Sigmoid colon (tissue), 4 donors: ENCODE measurements at regions not wholly inside any gene's neighbourhood (a gene's known extent, or its start where the extent isn't known, plus 50 kb on each side); places are given as distances from the start of the nearest gene placed in this dataset.

ENCODE experiments used
- CTCF ChIP-seq, 4 experiments: fragments of 450-650 bp in 3 of 4; fragments of 200-600 bp in 1 of 4; IDR thresholded peaks; one replicate each; pipeline ENCODE4 v1.5.1; 2016 to 2019; ENCODE audit warnings: antibody characterized with exemption in 4 of 4, mild to moderate bottlenecking in 3 of 4, moderate library complexity in 2 of 4
- POLR2AphosphoS5 ChIP-seq, 4 donors: sonication (generic); formaldehyde crosslinking; IDR thresholded peaks; one replicate each; pipeline ENCODE4 v1.6.1; 2017; ENCODE audit warnings: antibody characterized with exemption in 4 of 4

GRCh38 chr7:46155367-46155766 is 234.3 kb upstream of the IGFBP3 start:
- TF ChIP-seq POLR2AphosphoS5 (IDR thresholded peaks at IDR 0.05) (no peak), CTCF (IDR thresholded peaks at IDR 0.05) (no peak)
